Osteoblast (primary cell): ENCODE measurements at regions not wholly inside any gene's neighbourhood (a gene's known extent, or its start where the extent isn't known, plus 50 kb on each side); places are given as distances from the start of the nearest gene placed in this dataset.

Experiments used
- DNase-seq: peaks from one replicate; pipeline ENCODE4 v3.0.0; 2011; ENCODE audit warnings: low spot score, mixed read lengths; ENCODE audit not compliant: insufficient read length; ENCODE audit errors: missing footprints
- H2AFZ ChIP-seq: 2 replicates; pipeline ENCODE4 v1.6.0; 2011; ENCODE audit warnings: mild to moderate bottlenecking, low read length
- H3K27ac ChIP-seq: 2 replicates; pipeline ENCODE4 v1.5.1; 2011; ENCODE audit warnings: mild to moderate bottlenecking, low read depth, low read length, moderate library complexity
- H3K27me3 ChIP-seq: 2 replicates; pipeline ENCODE4 v1.6.0; 2012; ENCODE audit warnings: mild to moderate bottlenecking, control low read depth, inconsistent platforms, low read length, moderate library complexity; ENCODE audit not compliant: insufficient read depth
- H3K36me3 ChIP-seq: 2 replicates; pipeline ENCODE4 v1.5.1; 2011; ENCODE audit warnings: mild to moderate bottlenecking, low read length, control low read depth, moderate library complexity; ENCODE audit not compliant: insufficient read depth
- H3K4me1 ChIP-seq: 2 replicates; pipeline ENCODE4 v1.5.1; 2011; ENCODE audit warnings: mild to moderate bottlenecking, low read length, control low read depth, moderate library complexity; ENCODE audit not compliant: insufficient read depth
- H3K4me2 ChIP-seq: 2 replicates; pipeline ENCODE4 v1.6.0; 2011; ENCODE audit warnings: mild to moderate bottlenecking, low read length; ENCODE audit not compliant: insufficient read depth
- H3K4me3 ChIP-seq: fragments of 200-600 bp; sonication (generic); 3 replicates; pipeline ENCODE4 v1.5.1; 2012; ENCODE audit warnings: mild to moderate bottlenecking, low read length, inconsistent platforms; ENCODE audit not compliant: insufficient read depth
- H3K79me2 ChIP-seq: 2 replicates; pipeline ENCODE4 v1.6.0; 2012; ENCODE audit warnings: mild to moderate bottlenecking, low read length, control low read depth, inconsistent platforms; ENCODE audit not compliant: insufficient read depth
- H3K9me3 ChIP-seq: 2 replicates; pipeline ENCODE4 v1.5.1; 2011; ENCODE audit warnings: low read depth, low read length, control low read depth
- H4K20me1 ChIP-seq: 2 replicates; pipeline ENCODE4 v1.6.0; 2012; ENCODE audit warnings: mild to moderate bottlenecking, low read length, control low read depth; ENCODE audit not compliant: insufficient read depth
- TF ChIP-seq, protein P1 (sequence below): IDR thresholded peaks from 2 replicates; pipeline ENCODE4 v1.5.1; 2011; ENCODE audit warnings: mild to moderate bottlenecking, low read depth, low read length, moderate library complexity; ENCODE audit errors: extremely low read depth

DNA sequence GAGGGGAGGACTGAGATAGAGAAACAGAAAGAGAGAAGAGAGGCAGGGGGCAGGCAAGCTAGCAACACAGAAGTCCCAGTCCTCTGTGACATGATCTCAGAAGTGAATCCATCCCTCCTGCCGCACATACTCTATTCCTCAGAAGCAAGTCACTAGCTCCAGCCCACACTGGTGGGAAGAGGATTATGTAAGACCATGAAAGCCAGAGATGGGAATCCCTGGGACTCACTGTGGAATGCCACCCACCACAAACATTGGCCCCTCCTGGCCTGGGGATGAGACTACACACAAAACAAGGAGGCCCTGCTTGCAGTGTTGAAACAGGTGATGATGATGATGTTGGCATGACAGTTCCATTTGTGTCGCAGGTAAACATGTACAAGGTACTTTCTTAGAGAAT is 419.9 kb downstream of the IRS2 start:
- Histone ChIP-seq H3K36me3 (no peaks in the 10 kb centered on the region), H4K20me1 (no peaks in the 10 kb centered on the region), H3K27me3 (no peaks in the 10 kb centered on the region), H3K4me3 (no peak overlapping the region), H3K4me2 (no peak overlapping the region), H3K9me3 (no peaks in the 10 kb centered on the region), H3K4me1 (no peaks in the 10 kb centered on the region), H2AFZ (no peak overlapping the region), H3K79me2 (no peaks in the 10 kb centered on the region), H3K27ac (no peak overlapping the region)
- TF ChIP-seq, protein P1, sequence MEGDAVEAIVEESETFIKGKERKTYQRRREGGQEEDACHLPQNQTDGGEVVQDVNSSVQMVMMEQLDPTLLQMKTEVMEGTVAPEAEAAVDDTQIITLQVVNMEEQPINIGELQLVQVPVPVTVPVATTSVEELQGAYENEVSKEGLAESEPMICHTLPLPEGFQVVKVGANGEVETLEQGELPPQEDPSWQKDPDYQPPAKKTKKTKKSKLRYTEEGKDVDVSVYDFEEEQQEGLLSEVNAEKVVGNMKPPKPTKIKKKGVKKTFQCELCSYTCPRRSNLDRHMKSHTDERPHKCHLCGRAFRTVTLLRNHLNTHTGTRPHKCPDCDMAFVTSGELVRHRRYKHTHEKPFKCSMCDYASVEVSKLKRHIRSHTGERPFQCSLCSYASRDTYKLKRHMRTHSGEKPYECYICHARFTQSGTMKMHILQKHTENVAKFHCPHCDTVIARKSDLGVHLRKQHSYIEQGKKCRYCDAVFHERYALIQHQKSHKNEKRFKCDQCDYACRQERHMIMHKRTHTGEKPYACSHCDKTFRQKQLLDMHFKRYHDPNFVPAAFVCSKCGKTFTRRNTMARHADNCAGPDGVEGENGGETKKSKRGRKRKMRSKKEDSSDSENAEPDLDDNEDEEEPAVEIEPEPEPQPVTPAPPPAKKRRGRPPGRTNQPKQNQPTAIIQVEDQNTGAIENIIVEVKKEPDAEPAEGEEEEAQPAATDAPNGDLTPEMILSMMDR = no peak
- no peak for DNase-seq

GRCh38 chr13:109363431-109363830 is 423.0 kb downstream of the IRS2 start:
- no peaks in the 10 kb centered on the region for H3K27me3 ChIP-seq
- no peaks in the 10 kb centered on the region for H3K79me2 ChIP-seq
- TF ChIP-seq, protein P1 = no peak
- H3K4me1 ChIP-seq = no peaks in the 10 kb centered on the region
- H3K9me3 ChIP-seq = no peaks in the 10 kb centered on the region
- no peak for DNase-seq
- no peak overlapping the region for H3K4me2 ChIP-seq
- no peaks in the 10 kb centered on the region for H4K20me1 ChIP-seq
- H3K27ac ChIP-seq = no peak overlapping the region
- H3K36me3 ChIP-seq = no peaks in the 10 kb centered on the region
- H3K4me3 ChIP-seq = no peak overlapping the region
- no peak overlapping the region for H2AFZ ChIP-seq

DNA sequence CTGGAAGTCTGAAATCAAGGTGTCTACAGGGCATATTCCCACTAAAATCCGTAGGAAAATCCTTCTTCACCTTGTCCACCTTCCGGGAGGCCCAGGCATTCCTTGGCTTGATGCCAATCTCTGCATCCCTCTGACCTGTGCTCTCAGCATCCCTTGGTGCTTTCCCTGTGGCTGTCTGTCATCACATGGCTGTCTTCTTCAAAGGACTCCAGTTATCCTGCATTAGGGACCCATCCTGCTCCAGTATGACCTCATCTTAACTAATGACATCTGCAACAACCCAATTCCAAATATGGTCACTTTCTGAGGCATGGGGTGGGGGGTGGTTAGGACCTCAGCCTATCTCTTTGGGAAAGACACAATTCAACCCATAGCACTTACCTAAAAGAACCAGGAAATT is 423.8 kb downstream of the IRS2 start:
- no peak overlapping the region for H3K27ac ChIP-seq
- H3K27me3 ChIP-seq = no peaks in the 10 kb centered on the region
- TF ChIP-seq, protein P1 = no peak
- no peak for DNase-seq
- H3K36me3 ChIP-seq = no peaks in the 10 kb centered on the region
- no peak overlapping the region for H3K4me3 ChIP-seq
- no peaks in the 10 kb centered on the region for H3K4me1 ChIP-seq
- no peaks in the 10 kb centered on the region for H3K9me3 ChIP-seq
- no peaks in the 10 kb centered on the region for H4K20me1 ChIP-seq
- no peak overlapping the region for H3K4me2 ChIP-seq
- no peak overlapping the region for H2AFZ ChIP-seq
- H3K79me2 ChIP-seq = no peaks in the 10 kb centered on the region

DNA sequence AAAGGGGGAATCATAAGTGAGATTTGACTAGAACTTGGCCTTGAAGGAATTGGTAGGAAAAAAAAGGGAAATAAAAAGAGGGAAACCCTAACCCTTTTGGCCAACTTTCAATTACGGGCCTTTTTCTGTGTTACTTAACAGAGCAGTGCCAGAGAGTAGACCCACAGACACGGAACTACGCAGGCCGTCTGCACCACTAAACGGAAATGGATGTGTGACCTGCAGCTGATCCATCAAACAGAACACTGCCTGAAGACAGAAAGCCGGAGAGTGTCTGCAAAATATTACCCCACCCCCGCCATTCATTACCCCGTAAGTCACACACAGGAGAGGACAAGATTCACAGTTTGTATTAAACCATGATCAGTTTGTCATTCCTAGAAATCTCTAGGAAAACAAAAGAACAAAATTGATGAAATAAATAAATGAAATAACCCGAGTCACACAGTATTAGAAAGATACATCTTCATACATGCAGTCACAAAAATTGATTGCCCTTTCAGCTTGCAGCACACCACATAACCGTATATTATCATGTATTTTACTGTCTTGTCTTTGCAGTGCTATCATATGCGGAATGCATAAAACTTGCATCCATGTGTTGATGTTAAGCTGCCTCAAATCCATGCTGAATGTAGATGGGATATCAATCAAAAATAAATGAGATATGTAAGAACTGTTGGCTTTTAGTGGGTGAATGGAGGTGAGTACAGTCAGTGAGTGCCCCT is 424.7 kb downstream of the IRS2 start:
- Histone ChIP-seq H3K27ac (no peak overlapping the region), H3K27me3 (no peaks in the 10 kb centered on the region), H3K36me3 (no peaks in the 10 kb centered on the region), H3K4me1 (no peaks in the 10 kb centered on the region), H2AFZ (no peak overlapping the region), H4K20me1 (no peaks in the 10 kb centered on the region), H3K4me3 (no peak overlapping the region), H3K4me2 (no peak overlapping the region), H3K9me3 (no peaks in the 10 kb centered on the region), H3K79me2 (no peaks in the 10 kb centered on the region)
- no peak for DNase-seq
- TF ChIP-seq, protein P1 = no peak
